HL-60 (cell line): ENCODE measurements at regions not wholly inside any gene's neighbourhood (a gene's known extent, or its start where the extent isn't known, plus 50 kb on each side); places are given as distances from the start of the nearest gene placed in this dataset.

Experiments used
- DNase-seq, 2 experiments: peaks; one replicate each; pipeline ENCODE4 v3.0.0-alpha.2; 2010 to 2020; ENCODE audit warnings: low read depth in 1 of 2, low spot score in 1 of 2
- H3K27ac ChIP-seq: fragments of 250-450 bp; sonication (Bioruptor Pico); replicated peaks from 2 replicates; pipeline ENCODE4 v1.5.1; 2020; ENCODE audit warnings: mild to moderate bottlenecking, moderate library complexity
- H3K27me3 ChIP-seq: fragments of 250-450 bp; sonication (Bioruptor Pico); 2 replicates; pipeline ENCODE4 v1.5.1; 2021; ENCODE audit warnings: mild to moderate bottlenecking, moderate library complexity; ENCODE audit not compliant: insufficient read depth, poor library complexity, severe bottlenecking
- H3K4me3 ChIP-seq: replicated peaks from 2 replicates; pipeline ENCODE4 v1.5.1; 2011; ENCODE audit warnings: mild to moderate bottlenecking, control low read depth, low read length; ENCODE audit not compliant: insufficient read depth
- GABPA ChIP-seq: IDR thresholded peaks from 2 replicates; pipeline ENCODE4 v1.6.1; 2012; ENCODE audit warnings: low read depth
- POLR2AphosphoS5 ChIP-seq: IDR thresholded peaks from 2 replicates; pipeline ENCODE4 v1.6.1; 2012; ENCODE audit warnings: low read depth
- SPI1 ChIP-seq: IDR thresholded peaks from 2 replicates; pipeline ENCODE4 v1.6.1; 2012; ENCODE audit warnings: low read depth, mild to moderate bottlenecking, borderline replicate concordance
- TF ChIP-seq, protein P1 (sequence below): IDR thresholded peaks from one replicate; pipeline ENCODE4 v1.5.1; 2011; ENCODE audit warnings: low read length, control low read depth, inconsistent platforms; ENCODE audit not compliant: insufficient read depth
- TF ChIP-seq, protein P2 (sequence below): IDR thresholded peaks from 2 replicates; pipeline ENCODE4 v1.6.1; 2012; ENCODE audit warnings: low read depth; ENCODE audit not compliant: insufficient replicate concordance

DNA sequence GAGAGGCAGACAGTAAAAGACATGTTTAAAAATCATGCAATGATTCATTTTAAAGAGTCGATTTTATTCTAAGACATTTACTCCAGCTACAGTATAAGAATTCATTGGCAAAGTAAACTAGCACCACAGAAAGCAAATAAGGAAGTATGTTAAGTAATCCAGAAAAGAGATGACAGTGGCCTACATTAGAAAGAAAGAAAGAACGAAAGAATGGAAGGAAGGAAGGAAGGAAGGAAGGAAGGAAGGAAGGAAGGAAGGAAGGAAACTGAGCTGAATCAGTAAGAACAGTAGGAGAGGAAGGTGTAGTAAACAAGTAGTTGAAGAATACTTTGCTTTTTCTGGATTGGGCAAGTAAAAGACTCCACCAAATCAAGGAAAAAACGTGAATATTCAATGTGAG is 62.2 kb downstream of the ZZZ3 start:
- no peaks in the 10 kb centered on the region for H3K27me3 ChIP-seq
- no peak for DNase-seq
- H3K4me3 ChIP-seq: no peak overlapping the region
- TF ChIP-seq SPI1: no peak
- TF ChIP-seq POLR2AphosphoS5: no peak
- TF ChIP-seq, protein P1, sequence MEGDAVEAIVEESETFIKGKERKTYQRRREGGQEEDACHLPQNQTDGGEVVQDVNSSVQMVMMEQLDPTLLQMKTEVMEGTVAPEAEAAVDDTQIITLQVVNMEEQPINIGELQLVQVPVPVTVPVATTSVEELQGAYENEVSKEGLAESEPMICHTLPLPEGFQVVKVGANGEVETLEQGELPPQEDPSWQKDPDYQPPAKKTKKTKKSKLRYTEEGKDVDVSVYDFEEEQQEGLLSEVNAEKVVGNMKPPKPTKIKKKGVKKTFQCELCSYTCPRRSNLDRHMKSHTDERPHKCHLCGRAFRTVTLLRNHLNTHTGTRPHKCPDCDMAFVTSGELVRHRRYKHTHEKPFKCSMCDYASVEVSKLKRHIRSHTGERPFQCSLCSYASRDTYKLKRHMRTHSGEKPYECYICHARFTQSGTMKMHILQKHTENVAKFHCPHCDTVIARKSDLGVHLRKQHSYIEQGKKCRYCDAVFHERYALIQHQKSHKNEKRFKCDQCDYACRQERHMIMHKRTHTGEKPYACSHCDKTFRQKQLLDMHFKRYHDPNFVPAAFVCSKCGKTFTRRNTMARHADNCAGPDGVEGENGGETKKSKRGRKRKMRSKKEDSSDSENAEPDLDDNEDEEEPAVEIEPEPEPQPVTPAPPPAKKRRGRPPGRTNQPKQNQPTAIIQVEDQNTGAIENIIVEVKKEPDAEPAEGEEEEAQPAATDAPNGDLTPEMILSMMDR: no peak
- TF ChIP-seq GABPA: no peak
- TF ChIP-seq, protein P2, sequence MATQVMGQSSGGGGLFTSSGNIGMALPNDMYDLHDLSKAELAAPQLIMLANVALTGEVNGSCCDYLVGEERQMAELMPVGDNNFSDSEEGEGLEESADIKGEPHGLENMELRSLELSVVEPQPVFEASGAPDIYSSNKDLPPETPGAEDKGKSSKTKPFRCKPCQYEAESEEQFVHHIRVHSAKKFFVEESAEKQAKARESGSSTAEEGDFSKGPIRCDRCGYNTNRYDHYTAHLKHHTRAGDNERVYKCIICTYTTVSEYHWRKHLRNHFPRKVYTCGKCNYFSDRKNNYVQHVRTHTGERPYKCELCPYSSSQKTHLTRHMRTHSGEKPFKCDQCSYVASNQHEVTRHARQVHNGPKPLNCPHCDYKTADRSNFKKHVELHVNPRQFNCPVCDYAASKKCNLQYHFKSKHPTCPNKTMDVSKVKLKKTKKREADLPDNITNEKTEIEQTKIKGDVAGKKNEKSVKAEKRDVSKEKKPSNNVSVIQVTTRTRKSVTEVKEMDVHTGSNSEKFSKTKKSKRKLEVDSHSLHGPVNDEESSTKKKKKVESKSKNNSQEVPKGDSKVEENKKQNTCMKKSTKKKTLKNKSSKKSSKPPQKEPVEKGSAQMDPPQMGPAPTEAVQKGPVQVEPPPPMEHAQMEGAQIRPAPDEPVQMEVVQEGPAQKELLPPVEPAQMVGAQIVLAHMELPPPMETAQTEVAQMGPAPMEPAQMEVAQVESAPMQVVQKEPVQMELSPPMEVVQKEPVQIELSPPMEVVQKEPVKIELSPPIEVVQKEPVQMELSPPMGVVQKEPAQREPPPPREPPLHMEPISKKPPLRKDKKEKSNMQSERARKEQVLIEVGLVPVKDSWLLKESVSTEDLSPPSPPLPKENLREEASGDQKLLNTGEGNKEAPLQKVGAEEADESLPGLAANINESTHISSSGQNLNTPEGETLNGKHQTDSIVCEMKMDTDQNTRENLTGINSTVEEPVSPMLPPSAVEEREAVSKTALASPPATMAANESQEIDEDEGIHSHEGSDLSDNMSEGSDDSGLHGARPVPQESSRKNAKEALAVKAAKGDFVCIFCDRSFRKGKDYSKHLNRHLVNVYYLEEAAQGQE: no peak
- H3K27ac ChIP-seq: no peak overlapping the region

- no peak for TF ChIP-seq POLR2AphosphoS5
- no peak for TF ChIP-seq GABPA
- H3K27me3 ChIP-seq: no peaks in the 10 kb centered on the region
- H3K27ac ChIP-seq: no peak overlapping the region
- H3K4me3 ChIP-seq: no peak overlapping the region
- no peak for DNase-seq
Observed at GRCh38 chr1:77614037-77614436, 68.4 kb downstream of the ZZZ3 start.
